ENCODE measurements at regions not wholly inside any gene's neighbourhood (a gene's known extent, or its start where the extent isn't known, plus 50 kb on each side); places are given as distances from the start of the nearest gene placed in this dataset.
A peak's percentile ranks its signal among the peaks of the same experiment; 100 is the strongest.

DNA sequence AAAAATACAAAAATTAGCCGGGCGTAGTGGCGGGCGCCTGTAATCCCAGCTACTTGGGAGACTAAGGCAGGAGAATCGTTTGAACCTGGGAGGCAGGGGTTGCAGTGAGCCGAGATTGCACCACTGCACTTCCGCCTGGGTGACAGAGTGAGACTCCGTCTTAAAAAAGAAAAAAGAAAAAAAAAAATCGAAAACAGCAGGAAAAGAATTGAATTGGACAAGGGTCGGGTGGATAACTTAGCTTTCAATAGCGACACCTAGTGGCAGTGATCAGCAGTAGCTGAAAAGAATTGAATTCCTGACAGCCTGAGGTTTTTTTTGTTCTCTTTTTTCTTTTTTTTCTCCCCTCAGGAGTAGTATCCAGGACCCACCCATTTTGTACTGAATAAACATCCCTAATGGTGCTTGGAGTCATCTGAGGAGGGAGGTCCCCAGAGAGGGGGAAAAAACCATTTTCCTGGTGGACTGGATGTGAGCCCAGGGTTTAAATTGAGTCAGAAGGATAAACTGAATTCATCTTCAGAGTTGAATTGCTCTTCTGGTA, 55.1 kb downstream of the CYCS start:
- peaks cover 0 to 11% (median 3%) of the 10 kb centered on the region in 4 donors for H3K4me1 ChIP-seq
- H3K36me3 ChIP-seq: no peaks in the 10 kb centered on the region
- H3K9me3 ChIP-seq: no peaks in the 10 kb centered on the region
- TF ChIP-seq POLR2A (IDR thresholded peaks at IDR 0.05) (no peak), CTCF (IDR thresholded peaks at IDR 0.05) (peak; percentile 86 to 96 (median 89)), EP300 (IDR thresholded peaks at IDR 0.05; ENCODE audit: low read depth) (no peak), POLR2AphosphoS5 (IDR thresholded peaks at IDR 0.05) (no peak)
- in situ Hi-C loops (cut with MboI; ENCODE audit: low pct_ligation_motif_present in 1 of 4, low pct_unique_long_range_greater_than_20kb in 1 of 4, low sequenced_read_pairs in 3 of 4) (loop anchor here in 2 of 4 donors (10.0 kb wide), 2 partner anchors 85 to 255 kb away; partner anchors contain the start of gene OSBPL3 (in 1 of the 2)), intact Hi-C loops (cut with DNase I; ENCODE audit: low total_unique reads) (loop anchor here (2.0 to 10.0 kb wide), 2 partner anchors 85 to 251 kb away; partner anchors contain the start of gene OSBPL3)
- no peaks in the 10 kb centered on the region for H3K27me3 ChIP-seq
- H3K27ac ChIP-seq: no peak overlapping the region
- peak overlapping the region in 3 of 4 donors; percentile 22 to 47 (median 24) for H3K4me3 ChIP-seq
- WGBS, 2 donors (ENCODE audit: low coverage in 1 of 2): 12 to 14% methylated on average over 11 of the region's 11 CpGs
- DNase-seq: peak; percentile 39

DNA sequence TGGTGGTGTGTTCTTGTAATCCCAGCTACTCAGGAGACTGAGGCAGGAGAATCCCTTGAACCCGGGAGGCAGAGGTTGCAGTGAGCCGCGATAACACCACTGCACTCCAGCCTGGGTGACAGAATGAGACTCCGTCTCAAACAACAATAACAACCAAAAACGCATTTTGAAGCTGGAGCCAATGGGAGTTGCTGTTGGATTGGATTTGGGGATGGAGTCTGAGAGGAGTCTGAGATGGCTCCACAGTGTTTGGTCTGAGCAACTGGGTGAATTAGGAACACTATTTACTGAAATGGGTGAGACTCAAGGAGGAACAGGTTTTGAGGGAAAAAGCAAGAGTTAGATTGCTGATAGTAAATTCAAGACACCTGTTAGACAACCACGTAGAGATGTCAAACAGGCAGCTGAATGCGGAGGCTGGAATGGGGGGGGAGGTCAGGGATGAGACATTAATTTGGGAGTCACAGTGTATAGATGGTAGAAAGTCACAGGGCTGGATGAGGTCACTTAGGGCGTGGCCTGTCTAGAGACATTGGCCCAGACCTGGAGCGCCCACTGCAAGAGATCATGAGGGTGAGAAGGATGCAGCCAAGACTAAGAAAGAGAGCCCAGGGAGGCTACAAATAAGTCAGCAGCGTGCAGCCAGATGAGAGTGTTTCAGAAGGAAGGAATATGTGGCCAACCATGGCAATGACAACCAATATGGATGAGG, 56.4 kb downstream of the CYCS start:
- 50 to 87% methylated on average over 1 to 10 of the region's 10 CpGs for WGBS, 2 donors (ENCODE audit: low coverage in 1 of 2)
- DNase-seq: no peak
- H3K36me3 ChIP-seq: no peaks in the 10 kb centered on the region
- TF ChIP-seq POLR2A (IDR thresholded peaks at IDR 0.05) (no peak), CTCF (IDR thresholded peaks at IDR 0.05) (no peak), POLR2AphosphoS5 (IDR thresholded peaks at IDR 0.05) (no peak), EP300 (IDR thresholded peaks at IDR 0.05; ENCODE audit: low read depth) (no peak)
- intact Hi-C loops (cut with DNase I; ENCODE audit: low total_unique reads): loop anchor here (10.0 kb wide), 1 partner anchor 84 kb away; the partner anchor contains the start of gene OSBPL3
- H3K4me3 ChIP-seq: no peak overlapping the region
- in situ Hi-C loops (cut with MboI; ENCODE audit: low pct_ligation_motif_present in 1 of 4, low pct_unique_long_range_greater_than_20kb in 1 of 4, low sequenced_read_pairs in 3 of 4): loop anchor here in 2 of 4 donors (10.0 kb wide), 2 partner anchors 84 to 254 kb away; partner anchors contain the start of gene OSBPL3 (in 1 of the 2)
- H3K4me1 ChIP-seq: peaks cover 0 to 11% (median 3%) of the 10 kb centered on the region in 4 donors
- no peaks in the 10 kb centered on the region for H3K27me3 ChIP-seq
- no peak overlapping the region for H3K27ac ChIP-seq
- H3K9me3 ChIP-seq: no peaks in the 10 kb centered on the region

DNA sequence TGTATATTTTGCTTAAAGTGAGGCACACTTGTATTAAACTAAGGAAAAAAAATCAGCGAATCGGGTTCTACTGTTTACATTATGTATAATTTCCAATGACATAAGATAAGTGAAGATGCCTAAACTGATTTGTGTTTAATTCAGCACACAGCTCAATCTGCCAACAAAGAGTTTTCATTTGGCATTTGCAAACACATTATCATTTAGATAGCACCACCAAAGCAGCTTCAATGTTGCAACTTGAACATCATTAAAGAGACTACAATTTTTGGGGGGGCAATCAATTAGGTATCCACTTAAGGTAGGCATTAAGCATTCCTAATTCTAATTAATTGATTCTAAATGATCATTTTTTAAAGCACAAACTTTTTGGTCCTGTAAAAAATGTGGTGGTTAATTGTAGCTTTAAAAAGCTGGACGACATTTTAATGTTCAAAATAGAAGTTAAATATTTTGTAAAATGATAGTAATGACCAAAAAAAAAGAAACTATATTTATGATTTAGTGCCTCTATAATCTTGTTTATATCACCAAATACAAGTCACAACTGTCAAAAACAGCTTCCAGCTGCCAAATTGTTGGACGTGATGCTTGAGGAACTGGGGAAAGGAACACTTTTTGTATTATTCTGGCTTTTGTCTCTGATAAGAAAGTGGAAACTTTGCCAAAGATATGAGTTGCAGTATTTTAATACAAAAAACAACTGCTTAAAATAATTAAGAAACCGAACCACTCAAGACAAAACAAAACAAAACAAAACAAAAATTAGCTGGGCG, 57.1 kb downstream of the CYCS start:
- WGBS, 2 donors (ENCODE audit: low coverage in 1 of 2): 42 to 75% methylated on average over 2 to 6 of the region's 6 CpGs
- H3K27ac ChIP-seq: no peak overlapping the region
- intact Hi-C loops (cut with DNase I; ENCODE audit: low total_unique reads) (loop anchor here (10.0 kb wide), 1 partner anchor 83 kb away; the partner anchor contains the start of gene OSBPL3), in situ Hi-C loops (cut with MboI; ENCODE audit: low pct_ligation_motif_present in 1 of 4, low pct_unique_long_range_greater_than_20kb in 1 of 4, low sequenced_read_pairs in 3 of 4) (loop anchor here in 2 of 4 donors (10.0 kb wide), 2 partner anchors 83 to 253 kb away; partner anchors contain the start of gene OSBPL3 (in 1 of the 2))
- no peaks in the 10 kb centered on the region for H3K27me3 ChIP-seq
- peaks cover 0 to 11% (median 3%) of the 10 kb centered on the region in 4 donors for H3K4me1 ChIP-seq
- TF ChIP-seq POLR2A (IDR thresholded peaks at IDR 0.05): no peak
- TF ChIP-seq EP300 (IDR thresholded peaks at IDR 0.05; ENCODE audit: low read depth): no peak
- TF ChIP-seq CTCF (IDR thresholded peaks at IDR 0.05): no peak
- no peak for TF ChIP-seq POLR2AphosphoS5 (IDR thresholded peaks at IDR 0.05)
- H3K36me3 ChIP-seq: no peaks in the 10 kb centered on the region
- no peak overlapping the region for H3K4me3 ChIP-seq
- no peaks in the 10 kb centered on the region for H3K9me3 ChIP-seq
- DNase-seq: no peak

Data from transverse colon (tissue), 4 donors.